HG03045 (cell line): ENCODE measurements at regions not wholly inside any gene's neighbourhood (a gene's known extent, or its start where the extent isn't known, plus 50 kb on each side); places are given as distances from the start of the nearest gene placed in this dataset.

ENCODE experiments used
- ATAC-seq: cut with Tn5 transposase; IDR thresholded peaks from one replicate; pipeline ENCODE4 v1.9.1; 2021; ENCODE audit warnings: mild to moderate bottlenecking, moderate library complexity; ENCODE audit not compliant: unreplicated experiment

DNA sequence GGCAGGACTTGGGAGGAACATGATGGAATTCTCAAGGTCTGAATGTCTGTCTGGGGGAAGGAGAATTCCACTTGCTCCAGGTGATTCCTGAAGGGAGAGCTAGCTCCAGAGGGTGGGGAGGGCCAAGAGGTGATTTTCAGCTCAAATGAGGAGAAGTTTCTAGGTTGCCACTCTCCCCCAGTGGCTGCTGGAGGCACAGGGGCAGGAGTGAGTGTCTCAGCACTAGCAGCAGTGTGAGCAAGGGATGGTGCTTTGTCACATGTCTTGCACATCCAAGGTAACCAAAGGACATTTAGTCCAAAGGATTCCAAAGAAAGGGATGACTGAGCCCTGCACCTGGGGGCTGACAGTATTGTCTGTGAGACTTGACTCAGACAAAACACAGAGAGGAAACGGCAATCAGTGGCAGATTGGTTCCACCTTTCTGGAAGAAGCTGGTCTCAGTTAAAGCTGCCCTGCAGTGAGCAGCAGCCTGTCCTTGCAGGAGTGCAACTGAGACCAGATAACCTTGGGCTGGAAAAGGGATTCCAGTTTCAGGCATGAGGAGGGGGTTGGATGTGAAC lies 51.2 kb upstream of the PCBD1 start:
- no peak for ATAC-seq

DNA sequence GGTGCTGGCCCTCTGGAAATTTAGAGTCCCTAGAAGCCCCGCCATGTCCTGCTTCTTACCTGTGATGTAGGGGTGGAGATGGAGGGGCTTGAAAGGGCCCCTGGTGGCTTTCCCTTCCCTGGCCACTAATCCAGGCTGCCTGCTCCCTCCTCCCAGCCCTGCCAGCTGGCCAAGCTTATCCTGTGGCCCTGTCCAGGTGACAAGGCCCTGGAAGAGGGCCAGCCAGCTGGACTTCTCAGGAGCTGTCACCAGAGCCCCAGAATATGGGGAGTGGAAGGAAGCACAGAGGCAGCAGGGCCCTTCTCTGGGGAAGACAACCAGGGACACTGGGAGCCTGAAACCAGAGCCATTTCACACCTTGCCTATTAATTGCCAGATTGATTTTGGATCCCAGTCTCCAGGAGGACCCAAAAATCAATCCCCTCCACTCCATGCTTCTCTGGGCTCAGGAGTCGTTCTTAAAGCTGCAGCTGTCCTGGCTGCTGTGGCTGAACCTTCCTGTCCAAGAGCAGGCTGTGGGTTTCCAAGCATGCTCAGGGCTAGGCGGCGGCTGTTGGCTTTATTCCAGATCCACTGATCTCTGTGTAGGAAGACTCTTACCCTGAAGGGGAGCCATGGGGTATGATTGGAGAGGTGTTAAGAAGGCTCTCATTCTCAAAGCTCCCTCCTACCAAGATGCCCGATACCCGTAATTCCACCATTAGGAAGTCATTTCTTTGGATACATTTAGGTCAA lies 52.6 kb upstream of the PCBD1 start:
- no peak for ATAC-seq

DNA sequence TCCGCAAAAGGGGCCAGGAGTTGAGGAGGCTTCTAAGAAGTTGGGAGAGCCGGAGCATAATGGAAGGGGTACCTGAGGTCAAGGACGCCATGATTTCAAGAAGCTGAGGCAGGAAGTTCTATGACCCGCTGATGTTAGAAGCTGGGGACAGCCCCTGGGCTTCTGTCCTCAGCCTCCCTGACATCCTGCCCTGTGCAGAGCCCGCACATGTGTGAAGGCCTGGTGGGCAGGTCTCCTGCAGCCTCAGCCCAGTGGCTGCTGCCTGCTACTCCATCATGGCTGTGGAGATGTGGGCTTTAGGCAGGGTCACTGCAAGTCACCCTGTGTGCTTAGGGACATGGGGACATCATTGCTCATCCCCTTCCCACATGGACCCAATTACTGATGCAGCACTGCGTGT lies 53.8 kb upstream of the PCBD1 start:
- no peak for ATAC-seq

DNA sequence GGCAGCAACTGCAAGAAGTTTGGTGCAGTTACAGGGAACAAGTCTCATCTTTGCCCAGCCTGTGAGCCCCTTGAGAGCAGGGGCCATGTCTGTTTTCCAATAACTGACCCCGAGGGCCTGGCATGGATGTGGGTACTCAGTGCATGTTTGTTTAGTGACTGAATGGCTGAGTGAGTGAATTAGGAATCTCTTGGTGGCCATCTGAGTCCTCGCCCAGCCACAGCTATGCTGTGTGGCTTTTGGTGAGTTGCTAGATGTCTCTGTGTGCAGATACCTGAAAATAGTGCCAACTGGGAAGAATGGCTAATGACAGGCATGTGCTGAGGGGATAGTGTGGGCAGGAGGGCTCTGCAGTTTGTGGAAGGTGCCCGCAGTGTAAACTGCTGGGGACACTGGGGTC lies 54.4 kb upstream of the PCBD1 start:
- ATAC-seq, result no peak

DNA sequence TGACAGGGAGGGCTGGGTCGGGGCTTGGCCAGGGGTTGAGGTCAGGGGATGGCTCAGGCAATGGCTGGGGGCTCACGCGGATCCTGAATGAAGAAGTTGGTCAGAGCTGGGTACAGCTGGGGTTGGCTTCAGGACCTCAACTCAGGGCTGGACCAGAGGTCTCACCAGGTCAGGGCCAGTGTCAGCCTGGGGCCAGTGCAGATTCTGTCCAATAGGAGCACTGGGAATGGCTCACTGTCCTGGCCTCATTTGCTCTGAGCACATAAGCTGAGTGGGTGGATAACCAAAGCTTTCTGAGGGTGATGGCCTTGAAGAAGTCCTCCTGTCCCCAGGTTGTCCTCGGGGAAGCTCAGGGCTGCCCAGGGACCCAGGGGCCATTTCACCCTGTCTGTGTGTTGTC lies 54.9 kb upstream of the PCBD1 start:
- no peak for ATAC-seq

DNA sequence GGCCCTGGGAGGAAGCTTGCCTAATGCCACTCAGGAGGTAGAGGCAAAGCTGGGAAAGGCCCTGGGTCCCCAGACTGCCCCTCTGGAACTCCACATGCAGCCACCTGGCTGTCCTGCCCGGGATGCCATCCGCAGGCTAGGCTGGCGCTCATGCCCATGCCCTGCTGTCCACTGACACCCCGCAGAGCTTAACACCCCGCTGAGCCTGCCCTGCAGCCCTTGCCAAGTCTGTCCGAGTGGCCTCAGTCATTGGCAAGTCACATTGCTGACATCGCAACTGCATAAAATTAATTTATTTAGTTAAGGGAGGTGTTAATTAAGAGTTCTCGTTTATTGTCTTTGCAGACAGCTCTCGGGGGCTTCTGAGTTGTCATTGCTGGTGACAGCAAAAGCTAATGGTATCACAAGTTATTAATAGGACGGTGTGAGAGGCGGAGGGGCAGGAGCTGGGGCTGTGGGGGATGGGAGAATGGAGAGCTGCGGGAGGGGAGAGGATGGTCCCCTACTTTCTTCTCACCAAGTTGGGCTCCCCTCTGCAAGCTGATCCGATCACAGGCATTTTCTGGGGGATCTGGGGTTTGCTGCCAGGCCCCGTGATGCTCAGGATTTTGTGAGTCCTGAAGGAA lies 55.6 kb upstream of the PCBD1 start:
- ATAC-seq, result no peak

DNA sequence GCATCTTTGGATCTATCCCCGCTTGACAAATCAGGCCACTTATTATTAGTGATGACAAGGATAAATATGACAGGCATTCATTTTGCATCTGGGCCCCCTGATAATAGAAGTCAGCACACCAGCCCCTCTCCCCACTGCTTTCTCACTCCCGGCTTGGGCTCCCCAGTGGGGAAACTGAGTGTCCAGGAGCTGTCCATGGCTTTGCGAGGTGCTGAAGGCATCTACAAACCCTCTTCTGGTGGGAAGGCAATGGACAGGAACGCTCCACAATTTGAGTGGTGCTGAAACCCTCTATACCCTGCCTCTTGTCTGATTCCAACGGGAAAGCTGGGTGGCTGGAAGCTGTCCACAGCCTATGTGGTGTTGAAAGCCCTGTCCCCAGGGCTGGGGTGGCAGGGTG lies 61.7 kb upstream of the PCBD1 start:
- ATAC-seq, result no peak

DNA sequence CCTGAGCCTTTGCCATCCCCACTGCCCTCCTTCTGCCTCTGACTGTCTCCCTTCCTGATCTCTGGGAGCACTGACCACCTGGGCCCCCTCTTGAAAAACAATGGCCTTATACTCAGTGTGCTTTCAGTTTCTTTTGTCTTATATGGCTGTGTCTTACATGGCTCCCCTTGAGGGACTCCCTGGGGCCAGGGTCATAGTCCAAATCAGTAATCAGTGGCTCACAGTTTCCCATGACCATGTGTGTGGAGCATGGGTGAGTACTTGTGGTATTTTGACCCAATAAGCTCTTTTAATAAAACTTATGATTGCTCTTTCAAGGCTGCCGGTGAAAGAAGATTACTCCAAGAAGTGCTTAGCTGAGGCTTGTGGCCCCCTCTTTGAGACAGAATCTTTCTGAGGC lies 62.4 kb upstream of the PCBD1 start:
- no peak for ATAC-seq

DNA sequence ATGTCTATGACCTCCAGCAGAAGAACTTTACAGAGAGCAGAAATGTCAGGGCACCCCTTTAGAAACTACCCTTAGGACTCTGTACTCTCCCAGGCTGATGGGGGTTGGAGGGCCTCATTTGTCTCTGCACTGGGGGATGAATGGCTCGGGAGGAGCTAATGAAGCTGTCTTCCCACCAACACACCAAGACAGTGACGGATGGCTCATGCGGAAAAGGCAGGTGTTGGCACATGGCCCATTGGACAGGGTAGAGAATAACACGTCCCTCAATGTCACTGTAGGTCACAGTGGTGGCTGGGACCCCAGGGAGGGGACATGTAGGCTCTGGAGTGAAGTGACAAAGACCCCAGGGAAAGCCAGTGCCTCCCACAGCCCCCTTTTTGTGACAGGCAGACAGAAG lies 64.0 kb upstream of the PCBD1 start:
- ATAC-seq, result no peak

DNA sequence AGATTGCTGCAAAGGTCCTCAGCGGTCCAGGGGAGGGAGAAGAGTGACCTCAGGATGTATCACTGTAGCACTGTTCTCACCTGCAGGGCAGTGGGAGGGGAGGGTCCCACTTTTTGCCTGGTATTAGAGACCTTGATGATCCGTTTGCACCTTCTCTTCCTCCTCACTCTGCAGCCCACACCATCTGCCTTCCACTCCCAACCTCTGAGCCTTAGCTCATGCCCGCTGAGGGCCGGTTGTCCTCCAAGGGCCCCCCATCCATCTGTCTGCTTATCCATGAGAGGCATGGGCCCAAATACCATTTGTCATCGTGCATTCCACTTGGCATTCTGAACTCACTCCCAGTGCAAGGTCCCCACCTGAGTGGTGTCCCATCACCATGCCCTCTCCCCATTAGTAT lies 64.6 kb upstream of the PCBD1 start:
- no peak for ATAC-seq

DNA sequence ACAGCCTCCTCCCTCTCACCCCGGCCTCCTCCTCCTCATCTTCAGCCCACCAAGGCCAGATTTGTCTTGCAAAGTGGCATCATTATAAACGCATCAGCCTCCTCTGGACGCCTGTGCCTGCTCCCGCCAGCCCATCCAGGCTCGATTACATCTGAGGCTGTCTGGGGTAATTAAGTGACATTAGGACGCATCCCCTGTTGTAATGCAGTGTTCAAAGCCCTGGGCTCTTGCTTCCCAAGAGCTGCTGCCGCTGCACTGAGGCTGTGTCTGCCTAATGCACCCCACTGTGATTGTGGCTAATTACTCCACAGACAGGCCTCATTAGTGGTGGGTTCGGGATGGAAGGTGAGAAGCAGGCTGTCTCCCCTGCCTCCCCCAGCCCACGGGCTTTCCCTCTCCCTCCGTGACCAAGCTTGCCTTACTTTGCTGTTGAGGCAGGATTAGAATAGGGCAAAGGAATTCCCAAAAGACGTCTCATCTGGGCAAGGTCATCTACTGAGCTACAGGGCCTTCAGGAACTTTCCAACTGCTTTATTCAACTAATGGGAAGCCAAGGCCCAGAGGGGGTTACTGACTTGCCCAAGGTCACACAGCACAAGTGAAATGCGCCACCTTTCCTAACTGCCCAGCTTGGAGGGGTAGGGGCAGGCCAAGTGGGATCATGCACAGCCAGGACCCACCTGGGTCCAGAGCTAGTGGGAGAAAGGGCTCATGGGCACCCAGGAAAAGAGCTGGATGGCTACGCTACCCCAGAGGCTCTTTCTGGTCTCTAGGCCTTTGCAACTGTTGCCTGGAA lies 66.2 kb upstream of the PCBD1 start:
- no peak for ATAC-seq

DNA sequence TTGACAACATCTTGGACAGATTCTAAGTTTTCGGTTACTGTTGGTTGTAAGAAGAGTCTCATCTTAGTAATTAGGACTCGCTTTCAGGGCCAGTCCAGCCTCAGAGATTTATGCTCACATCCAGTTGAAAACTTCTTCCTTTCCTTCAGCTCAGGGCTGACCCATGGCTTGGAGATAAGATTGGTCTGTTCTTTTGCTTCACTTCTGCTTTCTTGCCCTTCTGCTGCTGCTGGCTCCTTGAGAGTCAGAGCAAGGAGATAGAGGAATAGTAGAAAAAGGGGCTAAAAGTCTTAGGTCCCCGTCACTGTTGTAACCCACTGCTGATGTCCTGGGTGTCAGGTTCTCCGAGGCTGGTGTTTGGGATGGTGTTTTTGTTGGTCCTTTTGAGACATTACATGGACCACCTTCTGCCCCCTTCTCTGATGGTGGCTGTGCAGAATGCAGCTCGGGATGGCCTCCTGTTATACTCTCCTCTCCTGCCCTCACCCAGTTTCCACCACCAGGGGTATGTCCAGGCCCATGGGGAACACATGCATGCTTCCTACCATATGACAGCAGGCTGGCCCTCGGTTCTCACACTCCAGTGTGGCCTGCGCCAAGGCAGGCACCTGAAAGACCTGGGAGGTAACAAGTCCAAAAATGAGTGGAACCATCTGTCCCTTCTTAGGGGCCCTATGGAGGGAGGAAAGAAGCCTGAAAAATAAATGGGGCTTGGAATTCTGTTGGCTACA lies 67.8 kb upstream of the PCBD1 start:
- ATAC-seq, result no peak

DNA sequence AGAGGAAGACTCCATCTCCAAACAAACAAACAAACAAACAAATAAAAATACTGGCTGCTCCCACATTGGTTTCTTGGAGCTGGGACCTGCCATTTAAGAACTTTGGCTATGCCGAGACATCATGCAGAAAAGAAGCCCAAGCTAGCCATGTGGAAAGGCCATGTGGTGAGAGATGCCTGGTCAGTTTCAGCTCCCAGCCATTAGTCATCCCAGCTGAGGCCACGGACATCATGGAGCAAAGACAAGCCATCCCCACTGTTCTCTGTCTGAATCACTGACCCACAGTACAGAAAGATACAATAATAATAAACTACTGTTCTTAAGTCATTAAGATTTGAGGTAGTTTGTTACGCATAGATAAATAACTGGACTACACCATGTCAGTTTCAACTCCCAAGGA lies 70.0 kb upstream of the PCBD1 start:
- ATAC-seq, result no peak

DNA sequence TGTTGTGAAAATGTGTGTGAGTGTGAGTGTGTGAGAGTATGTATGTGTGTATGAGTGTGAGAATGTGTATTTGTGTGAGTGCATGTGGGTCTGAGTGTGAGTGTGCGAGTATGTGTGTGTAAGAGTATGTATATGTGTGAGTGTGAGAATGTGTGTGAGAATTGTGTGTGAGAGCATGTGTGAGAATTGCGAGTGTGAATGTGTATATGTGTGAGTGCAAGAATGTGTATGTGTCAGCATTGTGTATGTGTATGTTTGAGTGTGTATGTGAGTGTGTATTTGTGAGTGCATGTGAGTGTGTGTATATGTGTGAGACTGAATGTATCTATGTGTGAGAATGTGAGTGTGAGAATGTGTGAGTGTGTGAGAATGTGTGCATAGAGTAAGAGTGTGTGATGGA lies 72.0 kb upstream of the PCBD1 start:
- no peak for ATAC-seq

DNA sequence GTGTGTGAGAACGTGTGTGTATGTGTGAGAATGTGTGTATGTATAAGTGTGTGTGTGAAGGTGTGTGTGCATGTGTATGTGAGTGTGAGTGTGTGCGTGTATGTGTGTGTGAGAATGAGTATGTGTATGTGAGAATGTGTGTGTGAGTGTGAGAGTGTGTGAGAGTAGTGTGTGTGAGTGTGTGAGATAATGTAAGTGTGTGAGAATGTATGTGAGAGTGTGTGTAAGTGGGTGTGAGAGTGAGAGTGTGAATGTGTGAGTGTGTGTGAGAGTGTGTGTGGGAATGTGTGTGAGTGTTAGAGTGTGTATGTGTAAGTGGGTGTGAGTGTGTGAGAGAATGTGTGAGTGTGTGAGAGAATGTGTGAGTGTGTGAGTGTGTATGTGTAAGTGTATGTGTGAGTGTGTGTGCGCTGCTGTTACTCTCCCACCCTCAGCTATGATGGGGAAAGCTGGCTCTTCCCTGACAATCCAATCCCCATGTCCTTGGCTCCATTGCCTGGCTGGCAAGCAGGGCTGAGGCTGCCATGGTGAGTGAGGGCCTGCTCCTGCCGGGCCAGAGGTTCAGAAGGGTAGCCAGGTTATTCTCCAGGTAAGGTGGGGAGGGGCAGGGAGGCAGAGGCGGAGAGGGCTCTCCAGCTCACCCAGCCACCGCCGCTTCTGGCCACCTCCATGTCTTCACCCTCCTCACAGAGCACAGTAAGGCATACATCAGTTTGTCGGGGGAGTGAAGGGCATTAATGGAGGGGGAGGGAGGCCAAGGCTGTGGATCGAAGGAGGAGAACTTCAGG lies 72.6 kb upstream of the PCBD1 start:
- no peak for ATAC-seq

DNA sequence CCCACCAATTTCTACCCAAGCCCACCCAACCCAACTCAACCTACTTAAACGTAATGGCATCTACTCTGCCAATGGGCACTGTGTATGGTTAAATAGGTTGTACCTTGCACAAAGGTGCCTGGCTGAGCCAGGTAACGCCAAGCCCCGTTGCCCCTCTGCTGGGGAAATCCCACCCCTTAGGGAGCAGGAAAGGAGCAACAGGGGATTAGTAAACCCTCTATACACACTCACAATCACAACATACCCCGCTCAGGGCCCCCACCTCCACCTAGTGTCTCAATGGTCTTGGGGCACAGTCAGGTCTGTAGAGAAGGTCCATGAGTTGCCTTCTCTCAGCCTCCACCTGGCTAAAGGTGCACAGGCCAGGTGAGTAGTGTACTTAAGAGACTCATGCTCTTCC lies 74.3 kb upstream of the PCBD1 start:
- no peak for ATAC-seq

DNA sequence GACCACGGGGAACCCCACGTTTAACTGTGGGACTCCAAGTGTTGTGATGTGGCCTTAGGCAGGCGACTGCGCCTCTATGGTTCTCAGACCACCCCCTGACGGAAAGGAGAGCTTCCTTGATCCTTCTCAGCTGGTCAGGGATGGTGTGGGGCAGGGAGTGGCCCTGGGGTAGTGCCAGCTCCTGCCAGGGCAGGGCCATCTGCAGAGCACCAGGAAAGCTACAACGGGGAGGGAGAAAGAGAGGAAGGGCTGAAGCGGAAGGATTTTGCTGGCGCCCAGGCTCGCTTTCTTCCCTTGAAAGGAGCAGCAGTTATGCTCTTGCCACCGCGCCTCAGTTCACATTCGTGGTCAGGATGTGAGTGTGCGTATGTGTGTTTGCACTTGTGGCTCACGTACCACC lies 74.9 kb upstream of the PCBD1 start:
- no peak for ATAC-seq

DNA sequence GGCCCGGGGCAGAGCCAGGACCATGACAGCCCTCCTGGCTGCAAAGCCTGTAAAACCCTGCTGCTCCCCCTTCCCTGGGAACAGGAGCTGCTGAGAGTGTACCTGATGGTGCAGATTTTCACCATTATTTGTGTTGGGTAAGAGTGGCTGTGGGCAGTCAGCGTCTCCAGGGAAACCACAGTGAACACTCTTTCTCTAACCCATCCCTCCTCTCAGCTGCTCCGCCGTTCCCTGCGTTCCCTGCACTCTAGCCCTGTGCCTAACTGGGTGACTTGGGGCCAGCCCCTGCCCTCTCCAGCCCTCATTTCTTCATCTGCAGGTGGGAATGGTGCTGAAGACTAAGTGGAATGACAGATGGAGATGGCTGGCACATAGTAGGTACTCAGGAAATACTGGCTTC lies 75.9 kb upstream of the PCBD1 start:
- no peak for ATAC-seq

DNA sequence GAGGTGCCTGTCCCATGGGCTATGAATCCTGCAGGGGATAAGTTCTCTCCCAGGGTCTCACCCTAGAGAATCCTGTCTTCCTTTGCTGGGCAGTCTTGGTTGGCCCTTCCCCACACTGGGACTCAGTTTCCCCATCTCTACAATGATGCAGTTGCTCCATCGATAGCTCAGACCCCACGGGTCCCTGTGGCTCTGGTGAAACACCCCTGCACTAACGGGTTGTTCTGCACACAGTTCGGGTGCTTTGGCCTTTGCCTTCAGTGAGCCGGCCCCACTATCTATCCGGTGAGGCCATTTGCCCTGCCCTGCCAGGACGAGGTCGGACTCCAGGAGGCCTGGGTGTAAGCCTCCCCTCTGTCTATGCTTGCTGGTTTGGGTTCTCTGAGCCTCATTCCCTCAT lies 76.5 kb upstream of the PCBD1 start:
- ATAC-seq, result no peak

DNA sequence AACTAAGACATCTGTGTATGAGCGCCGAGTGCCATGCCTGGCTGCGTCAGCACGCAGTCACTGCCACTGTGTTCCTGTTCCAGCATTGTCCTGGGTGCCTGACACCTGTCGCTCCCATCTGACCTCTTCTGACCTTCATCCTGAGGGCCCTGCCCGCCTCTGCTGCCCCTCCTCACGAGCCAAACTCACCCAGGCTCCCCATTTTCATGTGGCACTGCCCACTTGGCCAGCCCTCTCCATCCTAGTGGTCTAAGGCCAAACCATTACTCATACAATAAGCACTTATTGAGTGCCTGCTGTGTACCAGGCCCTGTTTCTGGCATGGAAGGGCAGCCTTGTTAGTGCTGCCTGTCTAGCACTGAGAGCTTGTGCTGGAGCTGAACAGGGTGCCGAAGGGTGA lies 77.2 kb upstream of the PCBD1 start:
- no peak for ATAC-seq
